ENCODE measurements at regions not wholly inside any gene's neighbourhood (a gene's known extent, or its start where the extent isn't known, plus 50 kb on each side); places are given as distances from the start of the nearest gene placed in this dataset.

GRCh38 chr9:108442627-108443018, 413.2 kb downstream of the ACTL7B start:
- FAIRE-seq: no peak
- no peak for DNase-seq (ENCODE audit: low read depth)
- no peak overlapping the region for H3K4me3 ChIP-seq (ENCODE audit: low read depth, low read length)
- no peak for TF ChIP-seq CTCF (IDR thresholded peaks at IDR 0.05; ENCODE audit: insufficient read depth, low read length, severe bottlenecking)
- H3K27me3 ChIP-seq (ENCODE audit: control insufficient read depth, insufficient read depth, low read length): no peaks in the 10 kb centered on the region
- H3K36me3 ChIP-seq (ENCODE audit: control insufficient read depth, insufficient read depth, low read length): no peaks in the 10 kb centered on the region

GRCh38 chr9:108441726-108442125, 414.1 kb downstream of the ACTL7B start:
- Histone ChIP-seq H3K36me3 (ENCODE audit: control insufficient read depth, insufficient read depth, low read length) (no peaks in the 10 kb centered on the region), H3K4me3 (ENCODE audit: low read depth, low read length) (no peak overlapping the region), H3K27me3 (ENCODE audit: control insufficient read depth, insufficient read depth, low read length) (no peaks in the 10 kb centered on the region)
- no peak for TF ChIP-seq CTCF (IDR thresholded peaks at IDR 0.05; ENCODE audit: insufficient read depth, low read length, severe bottlenecking)
- FAIRE-seq: no peak
- no peak for DNase-seq (ENCODE audit: low read depth)

- FAIRE-seq: no peak
- TF ChIP-seq CTCF (IDR thresholded peaks at IDR 0.05; ENCODE audit: insufficient read depth, low read length, severe bottlenecking): no peak
- no peaks in the 10 kb centered on the region for H3K27me3 ChIP-seq (ENCODE audit: control insufficient read depth, insufficient read depth, low read length)
- no peak for DNase-seq (ENCODE audit: low read depth)
- H3K36me3 ChIP-seq (ENCODE audit: control insufficient read depth, insufficient read depth, low read length): no peaks in the 10 kb centered on the region
- H3K4me3 ChIP-seq (ENCODE audit: low read depth, low read length): no peak overlapping the region
Measured at GRCh38 chr9:108441251-108441650, 414.5 kb downstream of the ACTL7B start.

- no peak for FAIRE-seq
- Histone ChIP-seq H3K27me3 (ENCODE audit: control insufficient read depth, insufficient read depth, low read length) (no peaks in the 10 kb centered on the region), H3K36me3 (ENCODE audit: control insufficient read depth, insufficient read depth, low read length) (no peaks in the 10 kb centered on the region), H3K4me3 (ENCODE audit: low read depth, low read length) (no peak overlapping the region)
- TF ChIP-seq CTCF (IDR thresholded peaks at IDR 0.05; ENCODE audit: insufficient read depth, low read length, severe bottlenecking): no peak
- DNase-seq (ENCODE audit: low read depth): peak; percentile 85
Measured at GRCh38 chr9:108439947-108440346, 415.8 kb downstream of the ACTL7B start.

- Histone ChIP-seq H3K36me3 (ENCODE audit: control insufficient read depth, insufficient read depth, low read length) (no peaks in the 10 kb centered on the region), H3K4me3 (ENCODE audit: low read depth, low read length) (no peak overlapping the region), H3K27me3 (ENCODE audit: control insufficient read depth, insufficient read depth, low read length) (no peaks in the 10 kb centered on the region)
- DNase-seq (ENCODE audit: low read depth): no peak
- no peak for FAIRE-seq
- no peak for TF ChIP-seq CTCF (IDR thresholded peaks at IDR 0.05; ENCODE audit: insufficient read depth, low read length, severe bottlenecking)
Measured at GRCh38 chr9:108437656-108438055, 418.1 kb downstream of the ACTL7B start.

GRCh38 chr9:108436448-108436847, 419.3 kb downstream of the ACTL7B start:
- DNase-seq (ENCODE audit: low read depth) (no peak), FAIRE-seq (no peak)
- Histone ChIP-seq H3K36me3 (ENCODE audit: control insufficient read depth, insufficient read depth, low read length) (no peaks in the 10 kb centered on the region), H3K4me3 (ENCODE audit: low read depth, low read length) (no peak overlapping the region), H3K27me3 (ENCODE audit: control insufficient read depth, insufficient read depth, low read length) (no peaks in the 10 kb centered on the region)
- TF ChIP-seq CTCF (IDR thresholded peaks at IDR 0.05; ENCODE audit: insufficient read depth, low read length, severe bottlenecking): no peak

All from bronchial epithelial cell (primary cell).